ENCODE measurements at regions not wholly inside any gene's neighbourhood (a gene's known extent, or its start where the extent isn't known, plus 50 kb on each side); places are given as distances from the start of the nearest gene placed in this dataset.

DNA sequence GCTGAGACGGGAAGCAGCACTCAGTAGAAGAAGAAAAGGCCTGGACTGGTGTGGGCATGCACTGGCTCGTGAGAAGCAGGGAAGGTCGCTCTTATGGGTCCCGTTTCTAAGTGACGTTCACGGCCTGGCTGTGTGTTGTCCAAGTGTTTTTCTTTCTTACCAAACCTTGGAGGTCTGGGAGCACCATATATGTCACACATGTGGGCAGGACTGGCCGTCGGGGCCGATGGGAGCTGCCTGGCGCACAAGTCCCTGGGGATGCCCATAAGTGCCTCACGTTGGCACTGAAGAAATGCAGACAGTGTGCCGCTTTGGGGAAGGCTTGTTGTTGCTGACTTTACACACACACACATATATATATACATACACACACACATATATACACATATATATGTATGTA is 86.0 kb upstream of the DUSP22 start:
- ChIA-PET CTCF (interaction anchor here (1.2 to 2.2 kb wide), 2 partner anchors 11 to 17 kb away, joined by 4 to 9 read pairs; no protein-coding TSS in a partner anchor), POLR2A (interaction anchor here (1.5 kb wide), 1 partner anchor 10 kb away, joined by 3 read pairs; no protein-coding TSS in a partner anchor)
- DNase-seq (ENCODE audit: low spot score) (no peak), ATAC-seq (no peak)
- peaks cover 24% of the 10 kb centered on the region for H3K9me3 Mint-ChIP-seq
- peaks cover 10% of the 10 kb centered on the region for H3K4me1 Mint-ChIP-seq
- H3K27me3 Mint-ChIP-seq (ENCODE audit: low read depth): peaks cover 2% of the 10 kb centered on the region; the same call in 1 of the 2 replicates
- peaks cover 3% of the 10 kb centered on the region; the same call in 1 of the 2 replicates for H3K36me3 Mint-ChIP-seq
- no peak overlapping the region for H3K4me3 Mint-ChIP-seq
- TF ChIP-seq FOXP1 (CRISPR knock-in tag; IDR thresholded peaks at IDR 0.05; ENCODE audit: borderline replicate concordance) (no peak), NFYB (CRISPR knock-in tag; conservative IDR thresholded peaks at IDR 0.05; ENCODE audit: low read depth) (no peak)
- no peak overlapping the region for H3K27ac Mint-ChIP-seq

- TF ChIP-seq ZNF263 (CRISPR knock-in tag; IDR thresholded peaks at IDR 0.05; ENCODE audit: low read depth) (no peak), GRHL2 (CRISPR knock-in tag; IDR thresholded peaks at IDR 0.05; ENCODE audit: insufficient replicate concordance, severe bottlenecking) (no peak), RORB (CRISPR knock-in tag; IDR thresholded peaks at IDR 0.05) (no peak), SMAD3 (CRISPR knock-in tag; IDR thresholded peaks at IDR 0.05; ENCODE audit: borderline replicate concordance) (no peak), JAZF1 (CRISPR knock-in tag; IDR thresholded peaks at IDR 0.05) (no peak), ZNF317 (CRISPR knock-in tag; IDR thresholded peaks at IDR 0.05; ENCODE audit: borderline replicate concordance, low read depth) (no peak), IRF2 (CRISPR knock-in tag; IDR thresholded peaks at IDR 0.05; ENCODE audit: borderline replicate concordance, low read depth) (no peak), TP53 (CRISPR knock-in tag; IDR thresholded peaks at IDR 0.05) (no peak), OVOL2 (CRISPR knock-in tag; IDR thresholded peaks at IDR 0.05; ENCODE audit: borderline replicate concordance) (no peak), KAT7 (CRISPR knock-in tag; IDR thresholded peaks at IDR 0.05; ENCODE audit: borderline replicate concordance) (no peak)
- TF ChIP-seq, protein P1, sequence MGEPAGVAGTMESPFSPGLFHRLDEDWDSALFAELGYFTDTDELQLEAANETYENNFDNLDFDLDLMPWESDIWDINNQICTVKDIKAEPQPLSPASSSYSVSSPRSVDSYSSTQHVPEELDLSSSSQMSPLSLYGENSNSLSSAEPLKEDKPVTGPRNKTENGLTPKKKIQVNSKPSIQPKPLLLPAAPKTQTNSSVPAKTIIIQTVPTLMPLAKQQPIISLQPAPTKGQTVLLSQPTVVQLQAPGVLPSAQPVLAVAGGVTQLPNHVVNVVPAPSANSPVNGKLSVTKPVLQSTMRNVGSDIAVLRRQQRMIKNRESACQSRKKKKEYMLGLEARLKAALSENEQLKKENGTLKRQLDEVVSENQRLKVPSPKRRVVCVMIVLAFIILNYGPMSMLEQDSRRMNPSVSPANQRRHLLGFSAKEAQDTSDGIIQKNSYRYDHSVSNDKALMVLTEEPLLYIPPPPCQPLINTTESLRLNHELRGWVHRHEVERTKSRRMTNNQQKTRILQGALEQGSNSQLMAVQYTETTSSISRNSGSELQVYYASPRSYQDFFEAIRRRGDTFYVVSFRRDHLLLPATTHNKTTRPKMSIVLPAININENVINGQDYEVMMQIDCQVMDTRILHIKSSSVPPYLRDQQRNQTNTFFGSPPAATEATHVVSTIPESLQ (CRISPR knock-in tag; IDR thresholded peaks at IDR 0.05): no peak
- TF ChIP-seq, protein P2, sequence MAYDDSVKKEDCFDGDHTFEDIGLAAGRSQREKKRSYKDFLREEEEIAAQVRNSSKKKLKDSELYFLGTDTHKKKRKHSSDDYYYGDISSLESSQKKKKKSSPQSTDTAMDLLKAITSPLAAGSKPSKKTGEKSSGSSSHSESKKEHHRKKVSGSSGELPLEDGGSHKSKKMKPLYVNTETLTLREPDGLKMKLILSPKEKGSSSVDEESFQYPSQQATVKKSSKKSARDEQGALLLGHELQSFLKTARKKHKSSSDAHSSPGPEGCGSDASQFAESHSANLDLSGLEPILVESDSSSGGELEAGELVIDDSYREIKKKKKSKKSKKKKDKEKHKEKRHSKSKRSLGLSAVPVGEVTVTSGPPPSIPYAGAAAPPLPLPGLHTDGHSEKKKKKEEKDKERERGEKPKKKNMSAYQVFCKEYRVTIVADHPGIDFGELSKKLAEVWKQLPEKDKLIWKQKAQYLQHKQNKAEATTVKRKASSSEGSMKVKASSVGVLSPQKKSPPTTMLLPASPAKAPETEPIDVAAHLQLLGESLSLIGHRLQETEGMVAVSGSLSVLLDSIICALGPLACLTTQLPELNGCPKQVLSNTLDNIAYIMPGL (CRISPR knock-in tag; IDR thresholded peaks at IDR 0.05): no peak
- TF ChIP-seq, protein P3, sequence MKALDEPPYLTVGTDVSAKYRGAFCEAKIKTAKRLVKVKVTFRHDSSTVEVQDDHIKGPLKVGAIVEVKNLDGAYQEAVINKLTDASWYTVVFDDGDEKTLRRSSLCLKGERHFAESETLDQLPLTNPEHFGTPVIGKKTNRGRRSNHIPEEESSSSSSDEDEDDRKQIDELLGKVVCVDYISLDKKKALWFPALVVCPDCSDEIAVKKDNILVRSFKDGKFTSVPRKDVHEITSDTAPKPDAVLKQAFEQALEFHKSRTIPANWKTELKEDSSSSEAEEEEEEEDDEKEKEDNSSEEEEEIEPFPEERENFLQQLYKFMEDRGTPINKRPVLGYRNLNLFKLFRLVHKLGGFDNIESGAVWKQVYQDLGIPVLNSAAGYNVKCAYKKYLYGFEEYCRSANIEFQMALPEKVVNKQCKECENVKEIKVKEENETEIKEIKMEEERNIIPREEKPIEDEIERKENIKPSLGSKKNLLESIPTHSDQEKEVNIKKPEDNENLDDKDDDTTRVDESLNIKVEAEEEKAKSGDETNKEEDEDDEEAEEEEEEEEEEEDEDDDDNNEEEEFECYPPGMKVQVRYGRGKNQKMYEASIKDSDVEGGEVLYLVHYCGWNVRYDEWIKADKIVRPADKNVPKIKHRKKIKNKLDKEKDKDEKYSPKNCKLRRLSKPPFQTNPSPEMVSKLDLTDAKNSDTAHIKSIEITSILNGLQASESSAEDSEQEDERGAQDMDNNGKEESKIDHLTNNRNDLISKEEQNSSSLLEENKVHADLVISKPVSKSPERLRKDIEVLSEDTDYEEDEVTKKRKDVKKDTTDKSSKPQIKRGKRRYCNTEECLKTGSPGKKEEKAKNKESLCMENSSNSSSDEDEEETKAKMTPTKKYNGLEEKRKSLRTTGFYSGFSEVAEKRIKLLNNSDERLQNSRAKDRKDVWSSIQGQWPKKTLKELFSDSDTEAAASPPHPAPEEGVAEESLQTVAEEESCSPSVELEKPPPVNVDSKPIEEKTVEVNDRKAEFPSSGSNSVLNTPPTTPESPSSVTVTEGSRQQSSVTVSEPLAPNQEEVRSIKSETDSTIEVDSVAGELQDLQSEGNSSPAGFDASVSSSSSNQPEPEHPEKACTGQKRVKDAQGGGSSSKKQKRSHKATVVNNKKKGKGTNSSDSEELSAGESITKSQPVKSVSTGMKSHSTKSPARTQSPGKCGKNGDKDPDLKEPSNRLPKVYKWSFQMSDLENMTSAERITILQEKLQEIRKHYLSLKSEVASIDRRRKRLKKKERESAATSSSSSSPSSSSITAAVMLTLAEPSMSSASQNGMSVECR (CRISPR knock-in tag; IDR thresholded peaks at IDR 0.05; ENCODE audit: borderline replicate concordance): no peak
- TF ChIP-seq, protein P4, sequence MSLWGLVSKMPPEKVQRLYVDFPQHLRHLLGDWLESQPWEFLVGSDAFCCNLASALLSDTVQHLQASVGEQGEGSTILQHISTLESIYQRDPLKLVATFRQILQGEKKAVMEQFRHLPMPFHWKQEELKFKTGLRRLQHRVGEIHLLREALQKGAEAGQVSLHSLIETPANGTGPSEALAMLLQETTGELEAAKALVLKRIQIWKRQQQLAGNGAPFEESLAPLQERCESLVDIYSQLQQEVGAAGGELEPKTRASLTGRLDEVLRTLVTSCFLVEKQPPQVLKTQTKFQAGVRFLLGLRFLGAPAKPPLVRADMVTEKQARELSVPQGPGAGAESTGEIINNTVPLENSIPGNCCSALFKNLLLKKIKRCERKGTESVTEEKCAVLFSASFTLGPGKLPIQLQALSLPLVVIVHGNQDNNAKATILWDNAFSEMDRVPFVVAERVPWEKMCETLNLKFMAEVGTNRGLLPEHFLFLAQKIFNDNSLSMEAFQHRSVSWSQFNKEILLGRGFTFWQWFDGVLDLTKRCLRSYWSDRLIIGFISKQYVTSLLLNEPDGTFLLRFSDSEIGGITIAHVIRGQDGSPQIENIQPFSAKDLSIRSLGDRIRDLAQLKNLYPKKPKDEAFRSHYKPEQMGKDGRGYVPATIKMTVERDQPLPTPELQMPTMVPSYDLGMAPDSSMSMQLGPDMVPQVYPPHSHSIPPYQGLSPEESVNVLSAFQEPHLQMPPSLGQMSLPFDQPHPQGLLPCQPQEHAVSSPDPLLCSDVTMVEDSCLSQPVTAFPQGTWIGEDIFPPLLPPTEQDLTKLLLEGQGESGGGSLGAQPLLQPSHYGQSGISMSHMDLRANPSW (CRISPR knock-in tag; conservative IDR thresholded peaks at IDR 0.05; ENCODE audit: low read depth): no peak
- TF ChIP-seq, protein P5, sequence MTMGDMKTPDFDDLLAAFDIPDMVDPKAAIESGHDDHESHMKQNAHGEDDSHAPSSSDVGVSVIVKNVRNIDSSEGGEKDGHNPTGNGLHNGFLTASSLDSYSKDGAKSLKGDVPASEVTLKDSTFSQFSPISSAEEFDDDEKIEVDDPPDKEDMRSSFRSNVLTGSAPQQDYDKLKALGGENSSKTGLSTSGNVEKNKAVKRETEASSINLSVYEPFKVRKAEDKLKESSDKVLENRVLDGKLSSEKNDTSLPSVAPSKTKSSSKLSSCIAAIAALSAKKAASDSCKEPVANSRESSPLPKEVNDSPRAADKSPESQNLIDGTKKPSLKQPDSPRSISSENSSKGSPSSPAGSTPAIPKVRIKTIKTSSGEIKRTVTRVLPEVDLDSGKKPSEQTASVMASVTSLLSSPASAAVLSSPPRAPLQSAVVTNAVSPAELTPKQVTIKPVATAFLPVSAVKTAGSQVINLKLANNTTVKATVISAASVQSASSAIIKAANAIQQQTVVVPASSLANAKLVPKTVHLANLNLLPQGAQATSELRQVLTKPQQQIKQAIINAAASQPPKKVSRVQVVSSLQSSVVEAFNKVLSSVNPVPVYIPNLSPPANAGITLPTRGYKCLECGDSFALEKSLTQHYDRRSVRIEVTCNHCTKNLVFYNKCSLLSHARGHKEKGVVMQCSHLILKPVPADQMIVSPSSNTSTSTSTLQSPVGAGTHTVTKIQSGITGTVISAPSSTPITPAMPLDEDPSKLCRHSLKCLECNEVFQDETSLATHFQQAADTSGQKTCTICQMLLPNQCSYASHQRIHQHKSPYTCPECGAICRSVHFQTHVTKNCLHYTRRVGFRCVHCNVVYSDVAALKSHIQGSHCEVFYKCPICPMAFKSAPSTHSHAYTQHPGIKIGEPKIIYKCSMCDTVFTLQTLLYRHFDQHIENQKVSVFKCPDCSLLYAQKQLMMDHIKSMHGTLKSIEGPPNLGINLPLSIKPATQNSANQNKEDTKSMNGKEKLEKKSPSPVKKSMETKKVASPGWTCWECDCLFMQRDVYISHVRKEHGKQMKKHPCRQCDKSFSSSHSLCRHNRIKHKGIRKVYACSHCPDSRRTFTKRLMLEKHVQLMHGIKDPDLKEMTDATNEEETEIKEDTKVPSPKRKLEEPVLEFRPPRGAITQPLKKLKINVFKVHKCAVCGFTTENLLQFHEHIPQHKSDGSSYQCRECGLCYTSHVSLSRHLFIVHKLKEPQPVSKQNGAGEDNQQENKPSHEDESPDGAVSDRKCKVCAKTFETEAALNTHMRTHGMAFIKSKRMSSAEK (CRISPR knock-in tag; IDR thresholded peaks at IDR 0.05; ENCODE audit: borderline replicate concordance): no peak
- TF ChIP-seq, protein P6, sequence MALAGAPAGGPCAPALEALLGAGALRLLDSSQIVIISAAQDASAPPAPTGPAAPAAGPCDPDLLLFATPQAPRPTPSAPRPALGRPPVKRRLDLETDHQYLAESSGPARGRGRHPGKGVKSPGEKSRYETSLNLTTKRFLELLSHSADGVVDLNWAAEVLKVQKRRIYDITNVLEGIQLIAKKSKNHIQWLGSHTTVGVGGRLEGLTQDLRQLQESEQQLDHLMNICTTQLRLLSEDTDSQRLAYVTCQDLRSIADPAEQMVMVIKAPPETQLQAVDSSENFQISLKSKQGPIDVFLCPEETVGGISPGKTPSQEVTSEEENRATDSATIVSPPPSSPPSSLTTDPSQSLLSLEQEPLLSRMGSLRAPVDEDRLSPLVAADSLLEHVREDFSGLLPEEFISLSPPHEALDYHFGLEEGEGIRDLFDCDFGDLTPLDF (CRISPR knock-in tag; IDR thresholded peaks at IDR 0.05): no peak
- DNase-seq (ENCODE audit: low spot score): no peak
- Mint-ChIP-seq H3K4me3 (no peak overlapping the region), H3K9me3 (peaks cover 14% of the 10 kb centered on the region), H3K4me1 (peaks cover 10% of the 10 kb centered on the region), H3K27me3 (ENCODE audit: low read depth) (peaks cover 2% of the 10 kb centered on the region), H3K36me3 (peaks cover 3% of the 10 kb centered on the region), H3K27ac (no peak overlapping the region)
- CTCF ChIA-PET: interaction anchor here (1.4 kb wide), 1 partner anchor 9 kb away, joined by 6 read pairs; no protein-coding TSS in a partner anchor
- POLR2A ChIA-PET: no interaction called here
- no peak for ATAC-seq
Measured at GRCh38 chr6:208364-208763, 83.9 kb upstream of the DUSP22 start.
